K562 (cell line): ENCODE measurements at regions not wholly inside any gene's neighbourhood (a gene's known extent, or its start where the extent isn't known, plus 50 kb on each side); places are given as distances from the start of the nearest gene placed in this dataset.

ENCODE experiments used
- ATF1 ChIP-seq, 2 experiments: fragments of 450-650 bp in 1 of 2; IDR thresholded peaks; 2 replicates each; pipeline ENCODE4 v1.6.1; 2016; ENCODE audit warnings: missing compliant biosample characterization in 1 of 2, missing genetic modification characterization in 1 of 2
- ATF4 ChIP-seq: fragments of 450-650 bp; formaldehyde crosslinking; IDR thresholded peaks from 2 replicates; pipeline ENCODE4 v1.4.0; 2022; ENCODE audit warnings: mild to moderate bottlenecking, moderate library complexity
- CBX1 ChIP-seq: sonication (generic); IDR thresholded peaks from 2 replicates; pipeline ENCODE4 v1.6.1; 2016; ENCODE audit warnings: antibody characterized with exemption, low read depth, mild to moderate bottlenecking
- CTBP1 ChIP-seq: fragments of 450-650 bp; IDR thresholded peaks from 2 replicates; pipeline ENCODE4 v1.6.1; 2016; ENCODE audit warnings: borderline replicate concordance
- ESRRA ChIP-seq: fragments of 450-650 bp; IDR thresholded peaks from 2 replicates; pipeline ENCODE4 v1.6.1; 2014; ENCODE audit warnings: low read depth, mild to moderate bottlenecking, moderate library complexity, borderline replicate concordance
- GATA2 ChIP-seq: sonication (generic); formaldehyde crosslinking; IDR thresholded peaks from 2 replicates; pipeline ENCODE4 v1.4.0; 2020; ENCODE audit warnings: mild to moderate bottlenecking, missing genetic modification reagents
- HSF4 ChIP-seq: fragments of 250-450 bp; sonication (Bioruptor Pico); IDR thresholded peaks from 2 replicates; pipeline ENCODE4 v2.1.2; 2022; ENCODE audit warnings: mild to moderate bottlenecking, moderate library complexity, borderline replicate concordance
- JUNB ChIP-seq: fragments of 450-650 bp; formaldehyde crosslinking; conservative IDR thresholded peaks from 2 replicates; pipeline ENCODE4 v1.4.0; 2020; ENCODE audit warnings: mild to moderate bottlenecking
- KAT7 ChIP-seq: sonication (generic); formaldehyde crosslinking; IDR thresholded peaks from 2 replicates; pipeline ENCODE4 v1.8.0; 2022; ENCODE audit warnings: missing genetic modification reagents, mild to moderate bottlenecking, borderline replicate concordance
- MCM2 ChIP-seq: fragments of 450-650 bp; IDR thresholded peaks from 2 replicates; pipeline ENCODE4 v1.6.1; 2017; ENCODE audit warnings: low read depth, mild to moderate bottlenecking
- MEF2A ChIP-seq: IDR thresholded peaks from 2 replicates; pipeline ENCODE4 v1.6.1; 2011; ENCODE audit warnings: low read depth, mild to moderate bottlenecking, low read length, moderate library complexity; ENCODE audit not compliant: control insufficient read depth
- MNT ChIP-seq, 2 experiments: fragments of 450-650 bp; conservative IDR thresholded peaks; 2 replicates each; pipeline ENCODE4 v1.6.1; 2017; ENCODE audit warnings: mild to moderate bottlenecking in 2 of 2, moderate library complexity in 2 of 2
- NBN ChIP-seq: fragments of 450-650 bp; IDR thresholded peaks from 2 replicates; pipeline ENCODE4 v1.6.1; 2016; ENCODE audit warnings: low read depth, mild to moderate bottlenecking
- POLR2H ChIP-seq: IDR thresholded peaks from 2 replicates; pipeline ENCODE4 v1.6.1; 2016; ENCODE audit warnings: missing genetic modification characterization, low read depth, mild to moderate bottlenecking, control low read depth, missing compliant biosample characterization, moderate library complexity
- PTRF ChIP-seq: fragments of 450-650 bp; IDR thresholded peaks from 2 replicates; pipeline ENCODE4 v1.6.1; 2016; ENCODE audit warnings: mild to moderate bottlenecking, missing genetic modification characterization, missing compliant biosample characterization
- STAG1 ChIP-seq: sonication (generic); formaldehyde crosslinking; IDR thresholded peaks from 2 replicates; pipeline ENCODE4 v1.5.0; 2020; ENCODE audit warnings: missing genetic modification reagents, borderline replicate concordance
- SUPT5H ChIP-seq: fragments of 450-650 bp; IDR thresholded peaks from 2 replicates; pipeline ENCODE4 v1.6.1; 2016
- TEAD2 ChIP-seq: fragments of 450-650 bp; IDR thresholded peaks from 2 replicates; pipeline ENCODE4 v1.6.1; 2016; ENCODE audit warnings: missing genetic modification characterization, control low read depth, missing compliant biosample characterization
- TEAD4 ChIP-seq, 2 experiments: sonication (generic) in 1 of 2; formaldehyde crosslinking in 1 of 2; IDR thresholded peaks; 2 replicates each; pipeline versions ENCODE4 v1.6.1 to v1.8.0; 2012 to 2022; ENCODE audit warnings: borderline replicate concordance in 1 of 2, inconsistent platforms in 1 of 2, low read length in 1 of 2, mild to moderate bottlenecking in 1 of 2, missing genetic modification reagents in 1 of 2
- ZNF121 ChIP-seq: sonication (generic); formaldehyde crosslinking; conservative IDR thresholded peaks from 2 replicates; pipeline ENCODE4 v1.8.0; 2022; ENCODE audit warnings: missing genetic modification reagents
- ZNF263 ChIP-seq: sonication (generic); formaldehyde crosslinking; IDR thresholded peaks from 2 replicates; pipeline ENCODE4 v1.8.0; 2022; ENCODE audit warnings: mild to moderate bottlenecking, missing genetic modification reagents, borderline replicate concordance
- ZNF384 ChIP-seq: IDR thresholded peaks from 2 replicates; pipeline ENCODE4 v1.6.1; 2012; ENCODE audit warnings: low read depth, low read length, improper control_type of control experiment
- ZNF75A ChIP-seq: fragments of 450-650 bp; formaldehyde crosslinking; IDR thresholded peaks from 2 replicates; pipeline ENCODE4 v1.4.0; 2020; ENCODE audit warnings: mild to moderate bottlenecking

- TF ChIP-seq ZNF384 (no peak), TEAD2 (tag) (no peak), ESRRA (no peak), POLR2H (tag) (no peak), PTRF (no peak), ZNF121 (CRISPR knock-in tag) (no peak), NBN (no peak), CTBP1 (no peak), CBX1 (no peak), KAT7 (CRISPR knock-in tag) (no peak), ZNF263 (CRISPR knock-in tag) (no peak), ATF1 (CRISPR knock-in tag; IDR thresholded peaks at IDR 0.05) (no peak), ATF1 (tag; IDR thresholded peaks at IDR 0.05) (no peak), GATA2 (CRISPR knock-in tag) (no peak), MEF2A (no peak), JUNB (CRISPR knock-in tag) (no peak), MNT (conservative IDR thresholded peaks at IDR 0.05) (no peak), TEAD4 (IDR thresholded peaks at IDR 0.05; ENCODE audit: low read length) (peak; percentile 40; the same call in 1 of the 2 replicates), TEAD4 (CRISPR knock-in tag; IDR thresholded peaks at IDR 0.05; ENCODE audit: borderline replicate concordance) (no peak), MCM2 (no peak), ZNF75A (CRISPR knock-in tag) (no peak), ATF4 (CRISPR knock-in tag) (peak; percentile 98), HSF4 (no peak), SUPT5H (no peak), STAG1 (CRISPR knock-in tag) (no peak)
These were observed 281.5 kb upstream of the HTR2A start (continued) for GRCh38 chr13:47178090-47178950.
